ENCODE measurements at regions not wholly inside any gene's neighbourhood (a gene's known extent, or its start where the extent isn't known, plus 50 kb on each side); places are given as distances from the start of the nearest gene placed in this dataset.
A peak's percentile ranks its signal among the peaks of the same experiment; 100 is the strongest.

DNA sequence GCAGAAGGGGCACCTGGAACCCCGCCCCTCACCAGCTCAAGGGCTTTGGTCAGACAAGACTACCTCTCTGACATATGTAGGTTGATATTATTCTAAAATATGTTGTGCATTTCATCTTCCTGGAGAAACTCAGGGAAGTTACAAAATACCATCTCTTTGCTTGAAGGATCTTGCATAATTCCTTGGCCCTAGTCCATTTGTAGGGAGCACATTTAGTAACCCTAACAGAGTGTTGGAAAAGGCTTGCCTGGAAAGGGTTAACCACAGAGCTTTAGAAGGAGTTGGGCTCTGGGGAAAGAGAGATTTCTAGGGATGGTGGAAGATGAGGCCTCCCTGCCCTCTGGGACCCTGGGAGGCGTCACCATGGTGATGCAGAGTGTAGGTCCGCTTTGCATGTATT lies 143.0 kb upstream of the SLC1A4 start:
- Histone ChIP-seq H2AFZ (no peak overlapping the region), H3K4me2 (ENCODE audit: unreplicated experiment) (no peak overlapping the region), H3K36me3 (ENCODE audit: low read depth) (no peaks in the 10 kb centered on the region), H3F3A (ENCODE audit: insufficient read depth) (peaks cover 9% of the 10 kb centered on the region; the same call in 1 of the 2 replicates), H3K27ac (no peak overlapping the region), H3K27me3 (replicated peaks; ENCODE audit: insufficient read depth) (no peaks in the 10 kb centered on the region), H3K79me2 (ENCODE audit: insufficient read depth) (no peaks in the 10 kb centered on the region), H3K9me2 (ENCODE audit: insufficient read depth) (no peaks in the 10 kb centered on the region), H3K4me1 (ENCODE audit: insufficient read depth) (peaks cover 11% of the 10 kb centered on the region), H3K9ac (no peak overlapping the region), H3K4me3 (no peak overlapping the region), H4K20me1 (ENCODE audit: insufficient read depth) (no peaks in the 10 kb centered on the region), H3K9me3 (ENCODE audit: low read depth) (no peaks in the 10 kb centered on the region)
- WGBS, 2 experiments (ENCODE audit: low coverage in 1 of 2, low lambda C conversion rate in 2 of 2, missing lambda C conversion rate in 2 of 2): 91 to 92% methylated on average over 3 of the region's 3 CpGs
- peak; percentile 53 for DNase-seq
- no peak for TF ChIP-seq EZH2phosphoT487 (IDR thresholded peaks at IDR 0.05; ENCODE audit: insufficient read depth, low read depth)
- TF ChIP-seq EZH2 (IDR thresholded peaks at IDR 0.05; ENCODE audit: insufficient read depth, poor library complexity, severe bottlenecking): no peak
- in situ Hi-C loops (cut with MboI): no loop called here

DNA sequence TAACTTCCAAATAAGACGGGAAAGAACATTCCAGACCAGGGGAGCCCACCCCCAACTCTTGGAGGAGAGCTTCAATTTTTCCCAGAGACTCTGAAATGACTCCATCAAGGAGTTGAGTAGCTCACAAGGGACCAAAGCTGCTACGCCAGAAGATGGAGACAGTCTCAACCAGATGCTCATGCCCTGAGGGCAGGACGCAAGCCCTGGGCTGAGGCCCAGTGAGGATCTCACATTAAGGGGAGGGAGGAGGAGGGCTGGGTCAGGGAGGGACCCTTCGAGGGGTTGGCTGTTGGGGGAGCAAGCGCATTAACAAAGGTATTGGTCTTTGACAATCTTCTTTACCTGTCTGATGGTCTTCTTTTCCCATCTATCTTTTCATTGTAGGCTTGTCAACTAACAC lies 141.3 kb upstream of the SLC1A4 start:
- Histone ChIP-seq H3K36me3 (ENCODE audit: low read depth) (no peaks in the 10 kb centered on the region), H3K27me3 (replicated peaks; ENCODE audit: insufficient read depth) (no peaks in the 10 kb centered on the region), H3K9me3 (ENCODE audit: low read depth) (no peaks in the 10 kb centered on the region), H3K9ac (no peak overlapping the region), H2AFZ (no peak overlapping the region), H3K4me1 (ENCODE audit: insufficient read depth) (peaks cover 20% of the 10 kb centered on the region), H4K20me1 (ENCODE audit: insufficient read depth) (no peaks in the 10 kb centered on the region), H3K4me3 (no peak overlapping the region), H3K79me2 (ENCODE audit: insufficient read depth) (no peaks in the 10 kb centered on the region), H3K4me2 (ENCODE audit: unreplicated experiment) (no peak overlapping the region), H3K27ac (no peak overlapping the region), H3K9me2 (ENCODE audit: insufficient read depth) (no peaks in the 10 kb centered on the region), H3F3A (ENCODE audit: insufficient read depth) (no peaks in the 10 kb centered on the region)
- 71 to 74% methylated on average over 5 of the region's 5 CpGs for WGBS, 2 experiments (ENCODE audit: low coverage in 1 of 2, low lambda C conversion rate in 2 of 2, missing lambda C conversion rate in 2 of 2)
- no peak for DNase-seq
- in situ Hi-C loops (cut with MboI): no loop called here
- TF ChIP-seq EZH2phosphoT487 (IDR thresholded peaks at IDR 0.05; ENCODE audit: insufficient read depth, low read depth) (no peak), EZH2 (IDR thresholded peaks at IDR 0.05; ENCODE audit: insufficient read depth, poor library complexity, severe bottlenecking) (no peak)

DNA sequence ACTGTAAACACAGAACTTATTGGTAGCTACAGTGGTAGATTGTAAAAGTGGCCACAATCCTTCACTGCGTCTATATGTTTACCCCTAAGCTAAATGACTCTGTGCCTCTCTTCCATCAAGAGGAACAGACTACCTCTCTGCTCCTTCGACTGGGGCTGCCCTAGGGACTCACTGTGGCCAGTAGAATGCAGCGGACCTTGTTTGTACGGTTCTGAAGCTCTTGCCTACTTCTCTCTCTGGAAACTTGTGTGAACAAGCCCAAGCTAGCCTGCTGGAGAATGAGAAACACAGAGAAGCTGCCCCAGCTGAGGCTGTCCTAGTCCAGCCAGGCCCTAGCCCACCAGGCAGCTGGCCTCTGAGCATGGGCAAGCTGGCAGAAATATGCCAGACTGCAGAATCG lies 140.8 kb upstream of the SLC1A4 start:
- Histone ChIP-seq H3K9me2 (ENCODE audit: insufficient read depth) (no peaks in the 10 kb centered on the region), H3K36me3 (ENCODE audit: low read depth) (no peaks in the 10 kb centered on the region), H3K4me2 (ENCODE audit: unreplicated experiment) (no peak overlapping the region), H3F3A (ENCODE audit: insufficient read depth) (no peaks in the 10 kb centered on the region), H3K4me3 (no peak overlapping the region), H3K9me3 (ENCODE audit: low read depth) (no peaks in the 10 kb centered on the region), H3K27ac (no peak overlapping the region), H4K20me1 (ENCODE audit: insufficient read depth) (no peaks in the 10 kb centered on the region), H3K9ac (no peak overlapping the region), H2AFZ (no peak overlapping the region), H3K79me2 (ENCODE audit: insufficient read depth) (no peaks in the 10 kb centered on the region), H3K27me3 (replicated peaks; ENCODE audit: insufficient read depth) (no peaks in the 10 kb centered on the region), H3K4me1 (ENCODE audit: insufficient read depth) (peaks cover 20% of the 10 kb centered on the region)
- in situ Hi-C loops (cut with MboI): no loop called here
- no peak for DNase-seq
- WGBS, 2 experiments (ENCODE audit: low coverage in 1 of 2, low lambda C conversion rate in 2 of 2, missing lambda C conversion rate in 2 of 2): 90 to 93% methylated on average over 5 of the region's 5 CpGs
- TF ChIP-seq EZH2 (IDR thresholded peaks at IDR 0.05; ENCODE audit: insufficient read depth, poor library complexity, severe bottlenecking) (no peak), EZH2phosphoT487 (IDR thresholded peaks at IDR 0.05; ENCODE audit: insufficient read depth, low read depth) (no peak)

DNA sequence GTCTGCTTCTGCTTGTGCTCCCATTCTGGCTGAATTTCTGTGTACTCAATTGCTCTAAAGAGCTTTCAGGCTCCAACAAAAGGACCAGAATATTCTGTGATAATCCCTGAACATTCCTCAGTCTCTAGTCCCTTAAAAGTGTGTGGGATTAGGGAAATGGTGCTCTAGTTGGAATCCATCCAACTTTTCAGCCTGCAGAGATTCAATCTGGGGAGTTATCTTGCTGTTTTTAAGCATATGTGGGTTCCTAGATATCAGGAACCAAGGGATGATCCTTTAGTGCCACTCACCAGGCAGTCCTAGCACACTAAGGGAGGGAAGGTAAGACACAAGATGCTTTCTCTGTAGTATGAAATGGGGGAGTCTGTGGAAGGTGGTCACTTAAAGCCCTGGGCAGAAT lies 140.3 kb upstream of the SLC1A4 start:
- no peaks in the 10 kb centered on the region for H3K79me2 ChIP-seq (ENCODE audit: insufficient read depth)
- no peak overlapping the region for H3K4me3 ChIP-seq
- H3K9ac ChIP-seq: no peak overlapping the region
- no peak overlapping the region for H2AFZ ChIP-seq
- in situ Hi-C loops (cut with MboI): no loop called here
- no peaks in the 10 kb centered on the region for H3K36me3 ChIP-seq (ENCODE audit: low read depth)
- TF ChIP-seq EZH2 (IDR thresholded peaks at IDR 0.05; ENCODE audit: insufficient read depth, poor library complexity, severe bottlenecking) (no peak), EZH2phosphoT487 (IDR thresholded peaks at IDR 0.05; ENCODE audit: insufficient read depth, low read depth) (no peak)
- H3K4me2 ChIP-seq (ENCODE audit: unreplicated experiment): no peak overlapping the region
- DNase-seq: no peak
- no peaks in the 10 kb centered on the region for H3K27me3 ChIP-seq (replicated peaks; ENCODE audit: insufficient read depth)
- no peaks in the 10 kb centered on the region for H3K9me2 ChIP-seq (ENCODE audit: insufficient read depth)
- no peaks in the 10 kb centered on the region for H3K9me3 ChIP-seq (ENCODE audit: low read depth)
- no peak overlapping the region for H3K27ac ChIP-seq
- peaks cover 20% of the 10 kb centered on the region for H3K4me1 ChIP-seq (ENCODE audit: insufficient read depth)
- no peaks in the 10 kb centered on the region for H4K20me1 ChIP-seq (ENCODE audit: insufficient read depth)
- H3F3A ChIP-seq (ENCODE audit: insufficient read depth): no peaks in the 10 kb centered on the region

DNA sequence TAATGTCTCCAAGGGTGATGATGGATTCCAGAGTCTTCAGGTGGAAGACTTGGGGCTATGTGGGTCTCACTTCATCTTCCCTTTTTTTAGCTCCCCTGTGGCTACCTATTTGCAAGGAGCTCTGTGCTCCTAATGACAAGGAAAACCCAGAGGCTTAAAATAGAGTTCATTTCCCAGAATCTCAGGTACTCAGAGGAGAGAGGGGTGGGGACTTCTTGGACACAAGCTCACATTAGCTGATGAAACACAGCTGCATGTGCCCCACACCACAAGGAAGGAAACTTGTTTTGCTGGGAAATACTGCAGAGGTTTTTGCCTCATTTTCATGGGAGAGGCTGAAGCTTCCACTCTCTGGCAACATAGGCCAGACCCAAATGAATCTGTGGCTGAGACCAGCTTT lies 138.6 kb upstream of the SLC1A4 start:
- Histone ChIP-seq H3F3A (ENCODE audit: insufficient read depth) (no peaks in the 10 kb centered on the region), H3K4me2 (ENCODE audit: unreplicated experiment) (no peak overlapping the region), H3K79me2 (ENCODE audit: insufficient read depth) (no peaks in the 10 kb centered on the region), H3K27ac (no peak overlapping the region), H2AFZ (no peak overlapping the region; the same call in 1 of the 2 replicates), H3K4me3 (no peak overlapping the region), H3K4me1 (ENCODE audit: insufficient read depth) (peaks cover 27% of the 10 kb centered on the region), H3K27me3 (replicated peaks; ENCODE audit: insufficient read depth) (no peaks in the 10 kb centered on the region), H4K20me1 (ENCODE audit: insufficient read depth) (no peaks in the 10 kb centered on the region), H3K9ac (no peak overlapping the region), H3K36me3 (ENCODE audit: low read depth) (no peaks in the 10 kb centered on the region), H3K9me3 (ENCODE audit: low read depth) (no peaks in the 10 kb centered on the region), H3K9me2 (ENCODE audit: insufficient read depth) (no peaks in the 10 kb centered on the region)
- in situ Hi-C loops (cut with MboI): no loop called here
- no peak for DNase-seq
- no peak for TF ChIP-seq EZH2 (IDR thresholded peaks at IDR 0.05; ENCODE audit: insufficient read depth, poor library complexity, severe bottlenecking)
- no peak for TF ChIP-seq EZH2phosphoT487 (IDR thresholded peaks at IDR 0.05; ENCODE audit: insufficient read depth, low read depth)
